ENCODE measurements at regions not wholly inside any gene's neighbourhood (a gene's known extent, or its start where the extent isn't known, plus 50 kb on each side); places are given as distances from the start of the nearest gene placed in this dataset.

GRCh38 chr12:89863968-89864367, 155.3 kb upstream of the ATP2B1 start:
- H2AFZ ChIP-seq (ENCODE audit: control insufficient read depth, low read depth, low read length), result peak overlapping the region; percentile 75
- SMC1A ChIA-PET (ENCODE audit: uncharacterized antibody, unreplicated experiment), result interaction anchor here (0.6 to 2.8 kb wide), 29 partner anchors 8 to 1784 kb away, joined by 3 to 49 read pairs (median 4); no protein-coding TSS in a partner anchor
- ATAC-seq (peak; percentile 56), FAIRE-seq (peak; percentile 66), DNase-seq (ENCODE audit: low read depth, low spot score) (no peak)
- in situ Hi-C loops (cut with MboI) (no loop called here), intact Hi-C loops (cut with micrococcal nuclease; ENCODE audit: unreplicated experiment) (loop anchor here (1.0 to 5.0 kb wide), 4 partner anchors 16 to 103 kb away; no protein-coding TSS in a partner anchor)
- H3K9me3 ChIP-seq (replicated peaks; ENCODE audit: control insufficient read depth, insufficient read depth, low read length), result no peaks in the 10 kb centered on the region; the same call in 1 of the 3 replicates
- peak overlapping the region; percentile 65 for H3K4me2 ChIP-seq (ENCODE audit: control insufficient read depth, insufficient read depth)
- BruUV-seq (replicated peaks), result no TSS peak
- H3K4me1 ChIP-seq (ENCODE audit: control insufficient read depth, insufficient read depth, low read length), result peaks cover 25% of the 10 kb centered on the region
- POLR2A ChIA-PET, result interaction anchor here (0.5 to 3.2 kb wide), 13 partner anchors 8 to 237 kb away, joined by 3 to 12 read pairs (median 4); partner anchors contain the start of gene ATP2B1
- CTCF ChIA-PET, result interaction anchor here (0.8 to 1.8 kb wide), 10 partner anchors 10 to 321 kb away, joined by 3 to 7 read pairs (median 4); no protein-coding TSS in a partner anchor
- H3K27me3 ChIP-seq (replicated peaks in 1 of 2; ENCODE audit: control insufficient read depth in 2 of 2, insufficient read depth in 2 of 2, low read length in 1 of 2), result no peaks in the 10 kb centered on the region
- peak overlapping the region; percentile 47 for H3K9ac ChIP-seq (ENCODE audit: control insufficient read depth, insufficient read depth, low read length)
- no peaks in the 10 kb centered on the region for H3K36me3 ChIP-seq (ENCODE audit: control insufficient read depth in 2 of 2, insufficient read depth in 2 of 2, low read length in 1 of 2)
- H3K79me2 ChIP-seq (ENCODE audit: control insufficient read depth, insufficient read depth, low read length), result no peaks in the 10 kb centered on the region
- H3K27ac ChIP-seq (ENCODE audit: control insufficient read depth, insufficient read depth), result peak overlapping the region; percentile 89
- RAD21 ChIA-PET (ENCODE audit: unreplicated experiment), result interaction anchor here (0.8 to 3.6 kb wide), 21 partner anchors 13 to 235 kb away, joined by 3 to 21 read pairs (median 6); partner anchors contain the start of gene ATP2B1
- no peaks in the 10 kb centered on the region for H4K20me1 ChIP-seq (ENCODE audit: control insufficient read depth, insufficient read depth)
- H3K4me3 ChIP-seq, result peak overlapping the region; percentile 60
- TF ChIP-seq, protein P1, sequence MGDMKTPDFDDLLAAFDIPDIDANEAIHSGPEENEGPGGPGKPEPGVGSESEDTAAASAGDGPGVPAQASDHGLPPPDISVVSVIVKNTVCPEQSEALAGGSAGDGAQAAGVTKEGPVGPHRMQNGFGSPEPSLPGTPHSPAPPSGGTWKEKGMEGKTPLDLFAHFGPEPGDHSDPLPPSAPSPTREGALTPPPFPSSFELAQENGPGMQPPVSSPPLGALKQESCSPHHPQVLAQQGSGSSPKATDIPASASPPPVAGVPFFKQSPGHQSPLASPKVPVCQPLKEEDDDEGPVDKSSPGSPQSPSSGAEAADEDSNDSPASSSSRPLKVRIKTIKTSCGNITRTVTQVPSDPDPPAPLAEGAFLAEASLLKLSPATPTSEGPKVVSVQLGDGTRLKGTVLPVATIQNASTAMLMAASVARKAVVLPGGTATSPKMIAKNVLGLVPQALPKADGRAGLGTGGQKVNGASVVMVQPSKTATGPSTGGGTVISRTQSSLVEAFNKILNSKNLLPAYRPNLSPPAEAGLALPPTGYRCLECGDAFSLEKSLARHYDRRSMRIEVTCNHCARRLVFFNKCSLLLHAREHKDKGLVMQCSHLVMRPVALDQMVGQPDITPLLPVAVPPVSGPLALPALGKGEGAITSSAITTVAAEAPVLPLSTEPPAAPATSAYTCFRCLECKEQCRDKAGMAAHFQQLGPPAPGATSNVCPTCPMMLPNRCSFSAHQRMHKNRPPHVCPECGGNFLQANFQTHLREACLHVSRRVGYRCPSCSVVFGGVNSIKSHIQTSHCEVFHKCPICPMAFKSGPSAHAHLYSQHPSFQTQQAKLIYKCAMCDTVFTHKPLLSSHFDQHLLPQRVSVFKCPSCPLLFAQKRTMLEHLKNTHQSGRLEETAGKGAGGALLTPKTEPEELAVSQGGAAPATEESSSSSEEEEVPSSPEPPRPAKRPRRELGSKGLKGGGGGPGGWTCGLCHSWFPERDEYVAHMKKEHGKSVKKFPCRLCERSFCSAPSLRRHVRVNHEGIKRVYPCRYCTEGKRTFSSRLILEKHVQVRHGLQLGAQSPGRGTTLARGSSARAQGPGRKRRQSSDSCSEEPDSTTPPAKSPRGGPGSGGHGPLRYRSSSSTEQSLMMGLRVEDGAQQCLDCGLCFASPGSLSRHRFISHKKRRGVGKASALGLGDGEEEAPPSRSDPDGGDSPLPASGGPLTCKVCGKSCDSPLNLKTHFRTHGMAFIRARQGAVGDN (IDR thresholded peaks at IDR 0.05), result no peak
- TF ChIP-seq NKRF (conservative IDR thresholded peaks at IDR 0.05) (no peak), RCOR1 (conservative IDR thresholded peaks at IDR 0.05; ENCODE audit: low read depth, low read length) (0 out of 2 replicates have a peak, but pooled peaks have one; percentile 5), SPI1 (IDR thresholded peaks at IDR 0.05; ENCODE audit: borderline replicate concordance, insufficient read depth, low read depth, low read length) (peak; percentile 38; the same call in 1 of the 2 replicates), POLR2AphosphoS5 (IDR thresholded peaks at IDR 0.05; ENCODE audit: low read length) (no peak), TBL1XR1 (IDR thresholded peaks at IDR 0.05; ENCODE audit: low read depth, low read length) (no peak), JUND (IDR thresholded peaks at IDR 0.05; ENCODE audit: low read depth, low read length) (no peak), ATF3 (IDR thresholded peaks at IDR 0.05; ENCODE audit: borderline replicate concordance, extremely low read depth, low read depth, low read length) (no peak), RBBP5 (conservative IDR thresholded peaks at IDR 0.05) (no peak), GABPA (IDR thresholded peaks at IDR 0.05; ENCODE audit: low read depth) (no peak), EP300 (IDR thresholded peaks at IDR 0.05; ENCODE audit: borderline replicate concordance in 1 of 2, control insufficient read depth in 1 of 2, low read depth in 2 of 2, low read length in 2 of 2) (peak in 1 of 2 experiments; percentile 3; a peak in 1 of 4 replicates), EZH2 (IDR thresholded peaks at IDR 0.05; ENCODE audit: borderline replicate concordance, control insufficient read depth, low read depth, low read length) (no peak), ZNF622 (IDR thresholded peaks at IDR 0.05) (no peak), MEF2B (IDR thresholded peaks at IDR 0.05; ENCODE audit: partially characterized antibody, poor library complexity, severe bottlenecking) (no peak), MTA2 (IDR thresholded peaks at IDR 0.05; ENCODE audit: low read depth) (0 out of 2 replicates have a peak, but pooled peaks have one; percentile 3), STAT1 (conservative IDR thresholded peaks at IDR 0.05) (no peak)
- TF ChIP-seq, protein P2, sequence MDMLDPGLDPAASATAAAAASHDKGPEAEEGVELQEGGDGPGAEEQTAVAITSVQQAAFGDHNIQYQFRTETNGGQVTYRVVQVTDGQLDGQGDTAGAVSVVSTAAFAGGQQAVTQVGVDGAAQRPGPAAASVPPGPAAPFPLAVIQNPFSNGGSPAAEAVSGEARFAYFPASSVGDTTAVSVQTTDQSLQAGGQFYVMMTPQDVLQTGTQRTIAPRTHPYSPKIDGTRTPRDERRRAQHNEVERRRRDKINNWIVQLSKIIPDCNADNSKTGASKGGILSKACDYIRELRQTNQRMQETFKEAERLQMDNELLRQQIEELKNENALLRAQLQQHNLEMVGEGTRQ (IDR thresholded peaks at IDR 0.05; ENCODE audit: borderline replicate concordance, low read depth, low read length), result no peak

All from GM12878 (cell line).